Stimulated activated naive B cell treated with anti-CD40 and anti-IgM and Interleukin-4, amounts not matched to agents 10 μg/mL and 1 μg/mL and 100 μg/mL, for 72 hours (primary cell): ENCODE measurements at regions not wholly inside any gene's neighbourhood (a gene's known extent, or its start where the extent isn't known, plus 50 kb on each side); places are given as distances from the start of the nearest gene placed in this dataset.
A peak's percentile ranks its signal among the peaks of the same experiment; 100 is the strongest.
"Not testable (repeated sequence)": the region's sequence is repeated elsewhere in the genome, so short reads cannot be mapped to it uniquely, and the experiment has no call there.

Experiments used
- ATAC-seq, 2 donors: fragments of 150-1000 bp; cut with Tn5 transposase; replicated peaks; 2 replicates each; pipeline ENCODE4 v1.10.0; 2021; ENCODE audit warnings: moderate library complexity in 1 of 2
- DNase-seq: peaks from one replicate; pipeline ENCODE4 v3.0.0; 2021
- H3K27ac Mint-ChIP-seq: one replicate; pipeline ENCODE4 v1.8.0; 2022; ENCODE audit warnings: mild to moderate bottlenecking, mixed read lengths
- H3K27me3 Mint-ChIP-seq, 2 donors: one replicate each; pipeline ENCODE4 v1.8.0; 2022; ENCODE audit warnings: mixed read lengths in 2 of 2
- H3K36me3 Mint-ChIP-seq, 2 donors: one replicate each; pipeline ENCODE4 v1.8.0; 2022; ENCODE audit warnings: mixed read lengths in 2 of 2, mild to moderate bottlenecking in 1 of 2
- H3K4me1 Mint-ChIP-seq, 2 donors: one replicate each; pipeline ENCODE4 v1.8.0; 2022; ENCODE audit warnings: mixed read lengths in 2 of 2, mild to moderate bottlenecking in 1 of 2
- H3K4me3 Mint-ChIP-seq, 2 donors: one replicate each; pipeline ENCODE4 v1.8.0; 2022; ENCODE audit warnings: mild to moderate bottlenecking in 2 of 2, mixed read lengths in 2 of 2, moderate library complexity in 1 of 2
- H3K9me3 Mint-ChIP-seq, 2 donors: one replicate each; pipeline ENCODE4 v1.8.0; 2022; ENCODE audit warnings: mixed read lengths in 2 of 2, mild to moderate bottlenecking in 1 of 2

DNA sequence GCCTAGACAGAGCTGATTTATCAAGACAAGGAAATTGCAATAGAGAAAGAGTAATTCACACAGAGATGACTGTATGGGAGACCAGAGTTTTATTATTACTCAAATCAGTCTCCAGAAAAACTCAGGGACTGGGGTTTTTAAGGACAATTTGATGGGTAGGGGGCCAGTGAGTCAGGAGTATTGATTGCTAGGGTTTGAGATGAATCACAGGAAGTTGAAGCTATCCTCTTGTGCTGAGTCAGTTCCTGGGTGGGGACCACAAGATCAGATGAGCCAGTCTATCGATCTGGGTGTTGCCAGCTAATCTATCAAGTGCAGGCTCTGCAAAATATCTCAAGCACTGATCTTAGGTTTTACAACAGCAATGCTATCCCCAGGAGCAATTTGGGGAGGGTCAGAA, 87.4 kb upstream of the TGIF2LY start:
- not testable (repeated sequence) for ATAC-seq, H3K9me3 Mint-ChIP-seq, H3K27me3 Mint-ChIP-seq, H3K36me3 Mint-ChIP-seq, H3K27ac Mint-ChIP-seq, DNase-seq, H3K4me1 Mint-ChIP-seq, H3K4me3 Mint-ChIP-seq

- DNase-seq, H3K27me3 Mint-ChIP-seq, H3K9me3 Mint-ChIP-seq, H3K4me1 Mint-ChIP-seq, H3K36me3 Mint-ChIP-seq, H3K27ac Mint-ChIP-seq, H3K4me3 Mint-ChIP-seq, ATAC-seq: not testable (repeated sequence)
These were observed 84.3 kb upstream of the TGIF2LY start for GRCh38 chrY:3494539-3494938.

- not testable (repeated sequence) for DNase-seq, H3K27ac Mint-ChIP-seq, H3K27me3 Mint-ChIP-seq, H3K36me3 Mint-ChIP-seq, H3K9me3 Mint-ChIP-seq, H3K4me3 Mint-ChIP-seq, H3K4me1 Mint-ChIP-seq
- ATAC-seq = peak in 1 of 2 donors; percentile 63
These were observed 51.8 kb upstream of the TGIF2LY start for GRCh38 chrY:3527040-3527439.
